Urinary bladder (tissue), 3 donors: ENCODE measurements at regions not wholly inside any gene's neighbourhood (a gene's known extent, or its start where the extent isn't known, plus 50 kb on each side); places are given as distances from the start of the nearest gene placed in this dataset.

Source experiments
- DNase-seq: peaks from one replicate; pipeline ENCODE4 v3.0.0-alpha.2; 2015; ENCODE audit errors: extremely low spot score
- H3K27ac ChIP-seq: one replicate; pipeline ENCODE4 v1.5.1; 2013; ENCODE audit warnings: low read depth, mild to moderate bottlenecking, moderate library complexity
- H3K36me3 ChIP-seq: one replicate; pipeline ENCODE4 v1.6.1; 2013; ENCODE audit warnings: mild to moderate bottlenecking, moderate library complexity; ENCODE audit not compliant: insufficient read depth
- H3K4me1 ChIP-seq: one replicate; pipeline ENCODE4 v1.6.1; 2013; ENCODE audit warnings: mild to moderate bottlenecking, moderate library complexity; ENCODE audit not compliant: insufficient read depth
- H3K4me3 ChIP-seq: one replicate; pipeline ENCODE4 v1.5.1; 2013; ENCODE audit warnings: low read depth, low read length
- WGBS: extraction: QIAGEN DNeasy Blood & Tissue Kit; methylation state at CpG from one replicate; pipeline ENCODE4 v1.1.7; 2013; 5-methylcytosine and 5-hydroxymethylcytosine counted together
- donor health status: healthy with polysubstance abuse.
- donor health status: healthy.

- Histone ChIP-seq H3K4me1 (no peaks in the 10 kb centered on the region), H3K27ac (no peak overlapping the region), H3K4me3 (no peak overlapping the region), H3K36me3 (no peaks in the 10 kb centered on the region)
- WGBS: 73% methylated on average over 6 of the region's 6 CpGs
- DNase-seq: no peak
Measured at GRCh38 chr13:20351281-20352022, 119.3 kb upstream of the GJB6 start.

- DNase-seq: no peak
- no peak overlapping the region for H3K27ac ChIP-seq
- WGBS: 78% methylated on average over 6 of the region's 6 CpGs
- no peaks in the 10 kb centered on the region for H3K4me1 ChIP-seq
- no peaks in the 10 kb centered on the region for H3K36me3 ChIP-seq
- no peak overlapping the region for H3K4me3 ChIP-seq
Measured at GRCh38 chr13:20350819-20351218, 118.7 kb upstream of the GJB6 start.

GRCh38 chr13:20350382-20350763 is 118.3 kb upstream of the GJB6 start:
- no peaks in the 10 kb centered on the region for H3K36me3 ChIP-seq

GRCh38 chr13:20349564-20350381 is 117.7 kb upstream of the GJB6 start:
- 79% methylated on average over 17 of the region's 17 CpGs for WGBS
- Histone ChIP-seq H3K27ac (no peak overlapping the region), H3K36me3 (no peaks in the 10 kb centered on the region), H3K4me1 (no peaks in the 10 kb centered on the region), H3K4me3 (no peak overlapping the region)
- no peak for DNase-seq

More at GRCh38 chr13:20350382-20350763, 118.3 kb upstream of the GJB6 start:
- Histone ChIP-seq H3K27ac (no peak overlapping the region), H3K4me3 (no peak overlapping the region), H3K4me1 (no peaks in the 10 kb centered on the region)
- 88% methylated on average over 3 of the region's 3 CpGs for WGBS
- no peak for DNase-seq

GRCh38 chr13:20348645-20349408 is 116.7 kb upstream of the GJB6 start:
- Histone ChIP-seq H3K4me1 (no peaks in the 10 kb centered on the region), H3K36me3 (no peaks in the 10 kb centered on the region), H3K4me3 (no peak overlapping the region), H3K27ac (no peak overlapping the region)
- DNase-seq: no peak
- 95% methylated on average over 8 of the region's 8 CpGs for WGBS

- WGBS: 96% methylated on average over 10 of the region's 10 CpGs
Measured at GRCh38 chr13:20348018-20348417, 115.9 kb upstream of the GJB6 start.

GRCh38 chr13:20344836-20345490 is 112.8 kb upstream of the GJB6 start:
- 81% methylated on average over 10 of the region's 10 CpGs for WGBS
- Histone ChIP-seq H3K36me3 (no peaks in the 10 kb centered on the region), H3K4me1 (no peaks in the 10 kb centered on the region), H3K27ac (no peak overlapping the region), H3K4me3 (no peak overlapping the region)
- no peak for DNase-seq

More at GRCh38 chr13:20348018-20348417, 115.9 kb upstream of the GJB6 start:
- H3K4me1 ChIP-seq: no peaks in the 10 kb centered on the region
- no peak overlapping the region for H3K27ac ChIP-seq
- H3K4me3 ChIP-seq: no peak overlapping the region
- no peaks in the 10 kb centered on the region for H3K36me3 ChIP-seq
- no peak for DNase-seq

GRCh38 chr13:20342311-20342710 is 110.2 kb upstream of the GJB6 start:
- H3K27ac ChIP-seq: no peak overlapping the region
- no peaks in the 10 kb centered on the region for H3K36me3 ChIP-seq
- WGBS: 91% methylated on average over 3 of the region's 3 CpGs
- DNase-seq: no peak
- H3K4me1 ChIP-seq: no peaks in the 10 kb centered on the region
- no peak overlapping the region for H3K4me3 ChIP-seq

- no peak for DNase-seq
- Histone ChIP-seq H3K4me1 (no peaks in the 10 kb centered on the region), H3K36me3 (no peaks in the 10 kb centered on the region), H3K4me3 (no peak overlapping the region), H3K27ac (no peak overlapping the region)
- 49% methylated on average over 10 of the region's 10 CpGs for WGBS
Measured at GRCh38 chr13:20340759-20341171, 108.6 kb upstream of the GJB6 start.

GRCh38 chr13:20340136-20340758 is 108.1 kb upstream of the GJB6 start:
- no peak for DNase-seq
- Histone ChIP-seq H3K4me1 (no peaks in the 10 kb centered on the region), H3K27ac (no peak overlapping the region), H3K36me3 (no peaks in the 10 kb centered on the region), H3K4me3 (no peak overlapping the region)
- 55% methylated on average over 12 of the region's 12 CpGs for WGBS

GRCh38 chr13:20337884-20338551 is 105.9 kb upstream of the GJB6 start:
- 86% methylated on average over 5 of the region's 5 CpGs for WGBS
- Histone ChIP-seq H3K27ac (no peak overlapping the region), H3K4me3 (no peak overlapping the region), H3K36me3 (no peaks in the 10 kb centered on the region), H3K4me1 (no peaks in the 10 kb centered on the region)
- no peak for DNase-seq

- H3K4me1 ChIP-seq: no peaks in the 10 kb centered on the region
- H3K36me3 ChIP-seq: no peaks in the 10 kb centered on the region
- DNase-seq: no peak
- no peak overlapping the region for H3K27ac ChIP-seq
- H3K4me3 ChIP-seq: no peak overlapping the region
- WGBS: 79% methylated on average over 4 of the region's 4 CpGs
Measured at GRCh38 chr13:20336761-20337160, 104.6 kb upstream of the GJB6 start.
